Karpas-422 (cell line): ENCODE measurements at regions not wholly inside any gene's neighbourhood (a gene's known extent, or its start where the extent isn't known, plus 50 kb on each side); places are given as distances from the start of the nearest gene placed in this dataset.
"Not testable (repeated sequence)": the region's sequence is repeated elsewhere in the genome, so short reads cannot be mapped to it uniquely, and the experiment has no call there.

Source experiments
- DNase-seq: peaks from one replicate; pipeline ENCODE4 v3.0.0-alpha.2; 2015
- H2AFZ ChIP-seq: fragments of 200-600 bp; sonication (generic); 2 replicates; pipeline ENCODE4 v1.6.1; 2014; ENCODE audit warnings: antibody characterized with exemption, low read length, mixed read lengths
- H3K27ac ChIP-seq: fragments of 200-600 bp; sonication (generic); 2 replicates; pipeline ENCODE4 v1.5.1; 2014; ENCODE audit warnings: mild to moderate bottlenecking, low read length, moderate library complexity
- H3K27me3 ChIP-seq: fragments of 200-600 bp; sonication (generic); 2 replicates; pipeline ENCODE4 v1.6.1; 2014; ENCODE audit warnings: low read length, mixed read lengths
- H3K36me3 ChIP-seq: fragments of 200-600 bp; sonication (generic); 2 replicates; pipeline ENCODE4 v1.6.1; 2014; ENCODE audit warnings: low read length, mixed read lengths; ENCODE audit not compliant: insufficient read depth
- H3K4me1 ChIP-seq: fragments of 200-600 bp; sonication (generic); 2 replicates; pipeline ENCODE4 v1.6.1; 2014; ENCODE audit warnings: mild to moderate bottlenecking, low read length, mixed read lengths
- H3K4me2 ChIP-seq: fragments of 200-600 bp; sonication (generic); 2 replicates; pipeline ENCODE4 v1.6.1; 2014; ENCODE audit warnings: low read length, low read depth, mild to moderate bottlenecking; ENCODE audit not compliant: poor library complexity, severe bottlenecking
- H3K4me3 ChIP-seq: fragments of 200-600 bp; sonication (generic); 2 replicates; pipeline ENCODE4 v1.5.1; 2014; ENCODE audit warnings: mild to moderate bottlenecking, antibody characterized with exemption, low read length, mixed read lengths
- H3K79me2 ChIP-seq: fragments of 200-600 bp; sonication (generic); 2 replicates; pipeline ENCODE4 v1.6.1; 2014; ENCODE audit warnings: mild to moderate bottlenecking, low read length, mixed read lengths
- H3K9ac ChIP-seq: fragments of 200-600 bp; sonication (generic); 2 replicates; pipeline ENCODE4 v1.6.0; 2014; ENCODE audit warnings: low read length
- H3K9me2 ChIP-seq: fragments of 200-600 bp; sonication (generic), shearing (Covaris generic); replicated peaks from 2 replicates; pipeline ENCODE4 v1.6.0; 2014; ENCODE audit warnings: mild to moderate bottlenecking, low read length, moderate library complexity; ENCODE audit not compliant: insufficient read depth
- H3K9me3 ChIP-seq: fragments of 300-700, 200-600 bp; sonication (generic); 2 replicates; pipeline ENCODE4 v1.6.1; 2014; ENCODE audit warnings: low read length, mixed read lengths
- H4K20me1 ChIP-seq: fragments of 200-600 bp; sonication (generic); 2 replicates; pipeline ENCODE4 v1.6.1; 2014; ENCODE audit warnings: mild to moderate bottlenecking, antibody characterized with exemption, low read length, low read depth; ENCODE audit not compliant: insufficient read depth

- H3K9me3 ChIP-seq = peaks cover 15% of the 10 kb centered on the region
- H3K27me3 ChIP-seq = no peaks in the 10 kb centered on the region
- no peaks in the 10 kb centered on the region for H3K9me2 ChIP-seq
- H3K4me2 ChIP-seq = no peak overlapping the region
- H3K4me1 ChIP-seq = no peaks in the 10 kb centered on the region
- DNase-seq = no peak
- H3K36me3 ChIP-seq = no peaks in the 10 kb centered on the region
- H3K4me3 ChIP-seq = no peak overlapping the region
- no peaks in the 10 kb centered on the region for H3K79me2 ChIP-seq
- no peak overlapping the region for H3K27ac ChIP-seq
- H2AFZ ChIP-seq = no peak overlapping the region
- no peaks in the 10 kb centered on the region for H4K20me1 ChIP-seq
- H3K9ac ChIP-seq = no peak overlapping the region
These were observed 453.1 kb upstream of the ZP4 start for GRCh38 chr1:238343852-238344251.

GRCh38 chr1:238341395-238341794 lies 450.7 kb upstream of the ZP4 start:
- Histone ChIP-seq H3K4me2 (no peak overlapping the region), H3K79me2 (no peaks in the 10 kb centered on the region), H3K4me1 (no peaks in the 10 kb centered on the region), H3K36me3 (no peaks in the 10 kb centered on the region), H4K20me1 (no peaks in the 10 kb centered on the region), H2AFZ (no peak overlapping the region), H3K9me3 (peaks cover 14% of the 10 kb centered on the region), H3K27ac (no peak overlapping the region), H3K4me3 (no peak overlapping the region), H3K9me2 (no peaks in the 10 kb centered on the region), H3K9ac (no peak overlapping the region), H3K27me3 (no peaks in the 10 kb centered on the region)
- no peak for DNase-seq

GRCh38 chr1:238340989-238341388 lies 450.3 kb upstream of the ZP4 start:
- no peaks in the 10 kb centered on the region for H4K20me1 ChIP-seq
- no peaks in the 10 kb centered on the region for H3K4me1 ChIP-seq
- no peaks in the 10 kb centered on the region for H3K27me3 ChIP-seq
- no peak overlapping the region for H3K4me3 ChIP-seq
- H3K4me2 ChIP-seq = no peak overlapping the region
- peaks cover 12% of the 10 kb centered on the region for H3K9me3 ChIP-seq
- no peak for DNase-seq
- H3K9me2 ChIP-seq = no peaks in the 10 kb centered on the region
- no peaks in the 10 kb centered on the region for H3K36me3 ChIP-seq
- H3K79me2 ChIP-seq = no peaks in the 10 kb centered on the region
- no peak overlapping the region for H2AFZ ChIP-seq
- H3K9ac ChIP-seq = no peak overlapping the region
- H3K27ac ChIP-seq = no peak overlapping the region

- Histone ChIP-seq H3K4me3 (no peak overlapping the region), H3K9me2 (no peaks in the 10 kb centered on the region), H3K79me2 (no peaks in the 10 kb centered on the region), H3K27me3 (no peaks in the 10 kb centered on the region), H3K9ac (no peak overlapping the region), H4K20me1 (no peaks in the 10 kb centered on the region), H3K4me2 (no peak overlapping the region), H3K27ac (no peak overlapping the region), H3K36me3 (no peaks in the 10 kb centered on the region), H3K9me3 (peaks cover 21% of the 10 kb centered on the region), H2AFZ (no peak overlapping the region), H3K4me1 (no peaks in the 10 kb centered on the region)
- no peak for DNase-seq
These were observed 445.8 kb upstream of the ZP4 start for GRCh38 chr1:238336531-238336930.

- Histone ChIP-seq H3K9ac (no peak overlapping the region), H3K27ac (no peak overlapping the region), H4K20me1 (no peaks in the 10 kb centered on the region), H3K36me3 (no peaks in the 10 kb centered on the region), H3K4me1 (no peaks in the 10 kb centered on the region), H2AFZ (no peak overlapping the region), H3K4me3 (no peak overlapping the region), H3K9me3 (peaks cover 23% of the 10 kb centered on the region), H3K27me3 (no peaks in the 10 kb centered on the region), H3K9me2 (no peaks in the 10 kb centered on the region), H3K79me2 (no peaks in the 10 kb centered on the region), H3K4me2 (no peak overlapping the region)
- no peak for DNase-seq
These were observed 443.4 kb upstream of the ZP4 start for GRCh38 chr1:238334170-238334569.

- H2AFZ ChIP-seq = no peak overlapping the region
- peaks cover 26% of the 10 kb centered on the region for H3K9me3 ChIP-seq
- no peak overlapping the region for H3K4me2 ChIP-seq
- H3K4me1 ChIP-seq = no peaks in the 10 kb centered on the region
- H3K4me3 ChIP-seq = no peak overlapping the region
- H4K20me1 ChIP-seq = no peaks in the 10 kb centered on the region
- H3K36me3 ChIP-seq = no peaks in the 10 kb centered on the region
- DNase-seq = no peak
- H3K9ac ChIP-seq = no peak overlapping the region
- no peaks in the 10 kb centered on the region for H3K9me2 ChIP-seq
- no peaks in the 10 kb centered on the region for H3K27me3 ChIP-seq
- H3K27ac ChIP-seq = no peak overlapping the region
- no peaks in the 10 kb centered on the region for H3K79me2 ChIP-seq
These were observed 440.8 kb upstream of the ZP4 start for GRCh38 chr1:238331557-238331956.

- Histone ChIP-seq H4K20me1 (no peaks in the 10 kb centered on the region), H3K79me2 (no peaks in the 10 kb centered on the region), H3K27ac (no peak overlapping the region), H3K27me3 (no peaks in the 10 kb centered on the region), H3K4me3 (no peak overlapping the region), H2AFZ (no peak overlapping the region), H3K9ac (no peak overlapping the region), H3K36me3 (no peaks in the 10 kb centered on the region), H3K9me3 (peaks cover 24% of the 10 kb centered on the region), H3K9me2 (no peaks in the 10 kb centered on the region), H3K4me2 (no peak overlapping the region), H3K4me1 (no peaks in the 10 kb centered on the region)
- no peak for DNase-seq
These were observed 438.9 kb upstream of the ZP4 start for GRCh38 chr1:238329671-238330070.

GRCh38 chr1:238327033-238327432 lies 436.3 kb upstream of the ZP4 start:
- H3K79me2 ChIP-seq, H3K36me3 ChIP-seq, H3K4me2 ChIP-seq, H3K4me1 ChIP-seq, H2AFZ ChIP-seq, H4K20me1 ChIP-seq, DNase-seq, H3K4me3 ChIP-seq, H3K27me3 ChIP-seq, H3K9me2 ChIP-seq, H3K27ac ChIP-seq, H3K9ac ChIP-seq: not testable (repeated sequence)
- peaks cover 20% of the 10 kb centered on the region for H3K9me3 ChIP-seq

GRCh38 chr1:238326479-238326878 lies 435.8 kb upstream of the ZP4 start:
- H3K79me2 ChIP-seq, H2AFZ ChIP-seq, DNase-seq, H3K36me3 ChIP-seq, H4K20me1 ChIP-seq, H3K9ac ChIP-seq, H3K4me2 ChIP-seq, H3K27ac ChIP-seq, H3K4me1 ChIP-seq, H3K4me3 ChIP-seq, H3K9me2 ChIP-seq, H3K27me3 ChIP-seq: not testable (repeated sequence)
- H3K9me3 ChIP-seq = peaks cover 17% of the 10 kb centered on the region
